ENCODE measurements at regions not wholly inside any gene's neighbourhood (a gene's known extent, or its start where the extent isn't known, plus 50 kb on each side); places are given as distances from the start of the nearest gene placed in this dataset.

GRCh38 chr5:18074961-18075360 is 440.7 kb downstream of the TAF11L14 start (continued):
- TF ChIP-seq ATF2 (IDR thresholded peaks at IDR 0.05; ENCODE audit: low read length): no peak
- TF ChIP-seq SIN3A (conservative IDR thresholded peaks at IDR 0.05 in 1 of 2, IDR thresholded peaks at IDR 0.05 in 1 of 2; ENCODE audit: low read depth in 1 of 2, low read length in 2 of 2): no peak

All from H1 (cell line).